Aorta (tissue), 5 donors: ENCODE measurements at regions not wholly inside any gene's neighbourhood (a gene's known extent, or its start where the extent isn't known, plus 50 kb on each side); places are given as distances from the start of the nearest gene placed in this dataset.

ENCODE experiments used
- ATAC-seq: fragments of 200-7000 bp; cut with Tn5 transposase; one replicate; pipeline ENCODE4 v1.9.1; 2022; ENCODE audit warnings: moderate library complexity; ENCODE audit not compliant: low FRiP score
- DNase-seq, 2 donors: peaks; one replicate each; pipeline ENCODE4 v3.0.0-alpha.2; 2020
- H3K27ac ChIP-seq, 2 donors: one replicate each; pipeline ENCODE4 v1.5.1; 2013; ENCODE audit warnings: low read length in 2 of 2, mild to moderate bottlenecking in 2 of 2, moderate library complexity in 2 of 2, control low read depth in 1 of 2, inconsistent platforms in 1 of 2, low read depth in 1 of 2
- H3K27me3 ChIP-seq, 2 donors: one replicate each; pipeline ENCODE4 v1.6.1; 2013; ENCODE audit warnings: control low read depth in 1 of 2, low read length in 1 of 2, mild to moderate bottlenecking in 1 of 2, moderate library complexity in 1 of 2; ENCODE audit not compliant: insufficient read depth in 2 of 2, control insufficient read depth in 1 of 2
- H3K36me3 ChIP-seq, 2 donors: one replicate each; pipeline ENCODE4 v1.6.1; 2013; ENCODE audit warnings: control low read depth in 1 of 2, low read length in 1 of 2, mild to moderate bottlenecking in 1 of 2; ENCODE audit not compliant: insufficient read depth in 2 of 2, control insufficient read depth in 1 of 2
- H3K4me1 ChIP-seq, 2 donors: one replicate each; pipeline ENCODE4 v1.6.1; 2013; ENCODE audit warnings: low read length in 2 of 2, control low read depth in 1 of 2, mild to moderate bottlenecking in 1 of 2, moderate library complexity in 1 of 2; ENCODE audit not compliant: insufficient read depth in 2 of 2, control insufficient read depth in 1 of 2
- H3K4me3 ChIP-seq, 2 donors: one replicate each; pipeline ENCODE4 v1.5.1; 2013; ENCODE audit warnings: low read length in 2 of 2, control low read depth in 1 of 2, mild to moderate bottlenecking in 1 of 2
- H3K9me3 ChIP-seq: one replicate; pipeline ENCODE4 v1.6.1; 2013; ENCODE audit warnings: mild to moderate bottlenecking, low read length; ENCODE audit not compliant: control insufficient read depth
- WGBS, 2 donors: extraction: QIAGEN DNeasy Blood & Tissue Kit; methylation state at CpG; one replicate each; pipeline ENCODE4 v1.1.7; 2013; 5-methylcytosine and 5-hydroxymethylcytosine counted together
- intact Hi-C, 2 donors: fragments of 100-400 bp; cut with DNase I; formaldehyde crosslinking; loops; one replicate each; pipeline versions ENCODE4 v1.14.2 to v1.15.0; 2022
- donor health status: healthy with polysubstance abuse.
- donor health status: Bipolar disorder and iron deficiency.
- donor health status: DM: no; HTN: no; CAD: no.
- donor health status: DM: no; HTN: no; CAD: no.
- donor health status: DM: yes; HTN: yes; CAD: no.

DNA sequence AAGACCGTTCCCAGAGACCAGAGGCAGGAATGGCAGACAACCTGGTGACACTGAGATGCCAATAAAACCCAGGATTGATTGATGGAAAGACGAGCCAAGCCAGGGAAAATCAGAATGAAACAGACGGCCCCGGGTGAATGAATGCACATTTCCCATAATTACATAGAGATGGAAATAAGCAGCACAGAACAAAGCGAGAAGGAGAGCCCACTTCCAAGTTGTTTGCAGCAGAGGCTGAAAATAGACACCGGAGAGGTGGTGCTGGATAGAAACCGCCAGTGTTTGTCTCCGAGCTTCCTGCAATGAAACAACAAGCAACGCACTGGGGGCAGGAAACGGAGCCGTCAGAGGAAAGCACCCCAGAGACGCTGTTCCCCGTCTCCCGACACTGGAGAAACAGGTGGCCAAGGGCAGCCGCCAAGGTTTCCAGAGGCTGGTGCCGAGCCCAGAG is 406.8 kb downstream of the SHANK2 start:
- peaks cover 12% of the 10 kb centered on the region for H3K9me3 ChIP-seq
- DNase-seq (no peak), ATAC-seq (no peak)
- intact Hi-C loops: no loop called here
- WGBS, 2 donors: 56 to 58% methylated on average over 16 of the region's 16 CpGs
- no peaks in the 10 kb centered on the region for H3K36me3 ChIP-seq
- H3K27me3 ChIP-seq: no peaks in the 10 kb centered on the region
- no peak overlapping the region for H3K27ac ChIP-seq
- H3K4me3 ChIP-seq: no peak overlapping the region
- no peaks in the 10 kb centered on the region for H3K4me1 ChIP-seq

DNA sequence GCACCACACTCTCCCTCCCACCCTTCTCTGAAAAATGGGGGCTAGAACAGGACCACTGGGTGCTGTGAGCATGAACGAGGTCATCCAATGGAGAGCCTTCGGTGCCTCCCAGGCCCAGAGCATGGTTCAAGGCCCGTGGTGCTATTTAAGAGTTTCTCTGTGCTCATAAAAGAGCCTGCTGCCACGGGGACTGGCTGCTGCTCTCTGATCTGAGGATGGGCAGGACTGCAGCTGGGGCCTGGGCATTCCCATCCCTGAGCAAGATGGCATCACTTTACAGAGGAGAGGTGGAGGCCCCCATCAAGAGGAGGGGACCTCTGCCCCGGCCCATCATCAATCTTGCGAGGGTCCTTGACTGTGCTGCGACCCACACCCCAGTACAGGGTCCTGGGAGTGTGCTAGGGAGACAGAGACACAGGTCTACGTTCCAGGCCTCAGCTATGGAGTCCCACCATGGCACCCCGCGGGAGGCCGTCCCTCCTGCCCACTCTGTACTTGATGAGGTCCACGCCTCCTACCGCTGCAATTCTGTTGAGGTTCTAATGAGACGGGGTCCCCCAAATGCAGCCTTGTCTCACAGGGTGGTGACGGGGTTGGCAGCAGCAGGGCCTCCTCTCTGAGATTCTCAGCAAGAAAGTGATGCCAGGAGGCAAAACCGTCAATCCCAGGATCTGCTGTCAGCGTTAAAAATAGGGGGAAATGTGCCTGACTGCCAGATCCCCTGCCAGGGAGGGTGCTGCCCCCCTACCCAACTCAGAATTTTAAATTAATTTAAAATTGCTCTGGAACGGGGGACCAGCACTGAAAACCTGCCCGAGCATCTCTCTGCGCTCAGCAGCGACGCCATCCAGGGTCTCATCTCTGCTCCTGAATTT is 405.4 kb downstream of the SHANK2 start:
- H3K27ac ChIP-seq: no peak overlapping the region
- H3K4me1 ChIP-seq: no peaks in the 10 kb centered on the region
- WGBS, 2 donors: 84 to 87% methylated on average over 22 of the region's 22 CpGs
- H3K27me3 ChIP-seq: no peaks in the 10 kb centered on the region
- H3K36me3 ChIP-seq: no peaks in the 10 kb centered on the region
- H3K9me3 ChIP-seq: peaks cover 12% of the 10 kb centered on the region
- no peak for ATAC-seq
- no peak for DNase-seq
- intact Hi-C loops: no loop called here
- H3K4me3 ChIP-seq: no peak overlapping the region

- ATAC-seq: no peak
- intact Hi-C loops: no loop called here
- no peak for DNase-seq
- Histone ChIP-seq H3K9me3 (peaks cover 12% of the 10 kb centered on the region), H3K27me3 (no peaks in the 10 kb centered on the region), H3K36me3 (no peaks in the 10 kb centered on the region), H3K27ac (no peak overlapping the region), H3K4me1 (no peaks in the 10 kb centered on the region), H3K4me3 (no peak overlapping the region)
- 83 to 85% methylated on average over 13 of the region's 13 CpGs for WGBS, 2 donors
Measured at GRCh38 chr11:70848243-70848750, 404.1 kb downstream of the SHANK2 start.

DNA sequence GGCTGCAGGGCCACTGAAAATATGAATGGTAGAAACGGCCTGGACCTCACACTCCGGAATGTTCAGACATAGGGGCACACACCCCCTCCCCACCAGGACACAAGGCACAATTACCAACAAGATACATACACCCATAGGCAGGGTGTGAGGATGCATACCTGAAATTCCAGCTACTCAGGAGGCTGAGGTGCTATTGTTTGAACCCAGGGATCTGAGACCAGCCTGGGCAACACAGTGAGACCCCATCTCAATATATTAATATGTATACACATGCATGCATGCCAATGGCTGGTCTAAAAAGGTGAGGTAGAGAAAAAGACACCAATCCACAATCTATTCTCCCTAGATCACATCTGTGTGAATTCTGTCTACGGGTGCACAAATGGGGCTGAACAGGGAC is 403.3 kb downstream of the SHANK2 start:
- H3K27ac ChIP-seq: no peak overlapping the region
- H3K9me3 ChIP-seq: peaks cover 12% of the 10 kb centered on the region
- intact Hi-C loops: no loop called here
- no peaks in the 10 kb centered on the region for H3K27me3 ChIP-seq
- no peaks in the 10 kb centered on the region for H3K36me3 ChIP-seq
- no peak for DNase-seq
- ATAC-seq: no peak
- WGBS, 2 donors: 81 to 92% methylated on average over 3 of the region's 3 CpGs
- H3K4me1 ChIP-seq: no peaks in the 10 kb centered on the region
- H3K4me3 ChIP-seq: no peak overlapping the region

- H3K36me3 ChIP-seq: no peaks in the 10 kb centered on the region
- ATAC-seq: no peak
- H3K4me1 ChIP-seq: no peaks in the 10 kb centered on the region
- no peak overlapping the region for H3K4me3 ChIP-seq
- H3K27me3 ChIP-seq: no peaks in the 10 kb centered on the region
- DNase-seq: no peak
- WGBS, 2 donors: 86 to 91% methylated on average over 3 of the region's 3 CpGs
- intact Hi-C loops: no loop called here
- H3K9me3 ChIP-seq: peaks cover 12% of the 10 kb centered on the region
- no peak overlapping the region for H3K27ac ChIP-seq
Measured at GRCh38 chr11:70851308-70851707, 401.1 kb downstream of the SHANK2 start.

- Histone ChIP-seq H3K27ac (no peak overlapping the region), H3K27me3 (no peaks in the 10 kb centered on the region), H3K4me1 (no peaks in the 10 kb centered on the region), H3K9me3 (peaks cover 12% of the 10 kb centered on the region), H3K4me3 (no peak overlapping the region), H3K36me3 (no peaks in the 10 kb centered on the region)
- 82 to 87% methylated on average over 10 of the region's 10 CpGs for WGBS, 2 donors
- ATAC-seq: no peak
- DNase-seq: no peak
- intact Hi-C loops: no loop called here
Measured at GRCh38 chr11:70851907-70852306, 400.5 kb downstream of the SHANK2 start.

GRCh38 chr11:70853068-70853769 is 399.2 kb downstream of the SHANK2 start:
- no peak overlapping the region for H3K4me3 ChIP-seq
- 66 to 68% methylated on average over 20 of the region's 20 CpGs for WGBS, 2 donors
- H3K4me1 ChIP-seq: no peaks in the 10 kb centered on the region
- no peaks in the 10 kb centered on the region for H3K36me3 ChIP-seq
- no peak for DNase-seq
- intact Hi-C loops: no loop called here
- peaks cover 11% of the 10 kb centered on the region for H3K9me3 ChIP-seq
- no peak overlapping the region for H3K27ac ChIP-seq
- ATAC-seq: no peak
- H3K27me3 ChIP-seq: no peaks in the 10 kb centered on the region

- no peak for DNase-seq
- no peak for ATAC-seq
- no peak overlapping the region for H3K27ac ChIP-seq
- no peaks in the 10 kb centered on the region for H3K4me1 ChIP-seq
- H3K4me3 ChIP-seq: no peak overlapping the region
- H3K36me3 ChIP-seq: no peaks in the 10 kb centered on the region
- no peaks in the 10 kb centered on the region for H3K27me3 ChIP-seq
- WGBS, 2 donors: 65 to 69% methylated on average over 2 of the region's 2 CpGs
- intact Hi-C loops: no loop called here
- H3K9me3 ChIP-seq: peaks cover 10% of the 10 kb centered on the region
Measured at GRCh38 chr11:70853770-70854108, 398.6 kb downstream of the SHANK2 start.

GRCh38 chr11:70854201-70854600 is 398.2 kb downstream of the SHANK2 start:
- WGBS, 2 donors: 76 to 92% methylated on average over 3 of the region's 3 CpGs
- H3K27ac ChIP-seq: no peak overlapping the region
- no peak for DNase-seq

More at GRCh38 chr11:70854201-70854600, 398.2 kb downstream of the SHANK2 start:
- no peak for ATAC-seq
- Histone ChIP-seq H3K4me3 (no peak overlapping the region), H3K9me3 (peaks cover 8% of the 10 kb centered on the region), H3K36me3 (no peaks in the 10 kb centered on the region), H3K4me1 (no peaks in the 10 kb centered on the region), H3K27me3 (no peaks in the 10 kb centered on the region)
- intact Hi-C loops: no loop called here
